Loucy (cell line): ENCODE measurements at regions not wholly inside any gene's neighbourhood (a gene's known extent, or its start where the extent isn't known, plus 50 kb on each side); places are given as distances from the start of the nearest gene placed in this dataset.

ENCODE experiments used
- H2AFZ ChIP-seq: fragments of 200-600 bp; sonication (generic); 2 replicates; pipeline ENCODE4 v1.6.0; 2016; ENCODE audit warnings: antibody characterized with exemption, mild to moderate bottlenecking, low read length, moderate library complexity
- H3F3A ChIP-seq: fragments of 200-600 bp; 2 replicates; pipeline ENCODE4 v1.6.0; 2016; ENCODE audit warnings: antibody characterized with exemption, low read depth, mild to moderate bottlenecking
- H3K27me3 ChIP-seq: fragments of 200-600 bp; sonication (generic); 2 replicates; pipeline ENCODE4 v1.6.1; 2014; ENCODE audit warnings: low read length, mild to moderate bottlenecking; ENCODE audit not compliant: insufficient read depth, poor library complexity, severe bottlenecking
- H3K36me3 ChIP-seq: fragments of 200-600 bp; sonication (generic); 2 replicates; pipeline ENCODE4 v1.6.1; 2016; ENCODE audit warnings: low read length; ENCODE audit not compliant: insufficient read depth
- H3K4me1 ChIP-seq: fragments of 200-600 bp; sonication (generic); 2 replicates; pipeline ENCODE4 v1.5.1; 2014; ENCODE audit warnings: low read length, mild to moderate bottlenecking; ENCODE audit not compliant: insufficient read depth, poor library complexity, severe bottlenecking
- H3K4me2 ChIP-seq: fragments of 200-600 bp; sonication (generic); 2 replicates; pipeline ENCODE4 v1.6.0; 2014; ENCODE audit warnings: antibody characterized with exemption, low read length, low read depth, mild to moderate bottlenecking; ENCODE audit not compliant: poor library complexity, severe bottlenecking
- H3K4me3 ChIP-seq: fragments of 200-600 bp; sonication (generic); 2 replicates; pipeline ENCODE4 v1.5.1; 2014; ENCODE audit warnings: low read length, mild to moderate bottlenecking, mixed read lengths; ENCODE audit not compliant: poor library complexity, severe bottlenecking
- H3K79me2 ChIP-seq: fragments of 200-600 bp; sonication (generic); 2 replicates; pipeline ENCODE4 v1.6.1; 2014; ENCODE audit warnings: low read length; ENCODE audit not compliant: insufficient read depth
- H3K9ac ChIP-seq: fragments of 200-600 bp; sonication (generic); 2 replicates; pipeline ENCODE4 v1.6.0; 2014; ENCODE audit warnings: mild to moderate bottlenecking, low read depth, low read length, moderate library complexity; ENCODE audit not compliant: poor library complexity, severe bottlenecking
- H3K9me2 ChIP-seq: fragments of 200-600 bp; sonication (generic); replicated peaks from 2 replicates; pipeline ENCODE4 v1.6.1; 2016; ENCODE audit warnings: low read depth, low read length, mixed read lengths
- H3K9me3 ChIP-seq: fragments of 200-600 bp; sonication (generic); 2 replicates; pipeline ENCODE4 v1.6.1; 2014; ENCODE audit warnings: mild to moderate bottlenecking, antibody characterized with exemption, low read length, low read depth; ENCODE audit not compliant: insufficient read depth
- H4K20me1 ChIP-seq: fragments of 200-600 bp; sonication (generic); 2 replicates; pipeline ENCODE4 v1.6.0; 2014; ENCODE audit warnings: antibody characterized with exemption, low read length, mild to moderate bottlenecking; ENCODE audit not compliant: insufficient read depth, poor library complexity, severe bottlenecking
- CTCF ChIP-seq: fragments of 200-600 bp; sonication (generic); conservative IDR thresholded peaks from 2 replicates; pipeline ENCODE4 v1.5.1; 2014; ENCODE audit warnings: mild to moderate bottlenecking, antibody characterized with exemption, low read length
- EZH2phosphoT487 ChIP-seq: fragments of 200-600 bp; IDR thresholded peaks from 2 replicates; pipeline ENCODE4 v1.6.1; 2018; ENCODE audit warnings: antibody characterized with exemption, mild to moderate bottlenecking, moderate library complexity, borderline replicate concordance

GRCh38 chr2:20534913-20535801 is 88.3 kb downstream of the RHOB start:
- no peaks in the 10 kb centered on the region for H3K79me2 ChIP-seq
- no peaks in the 10 kb centered on the region for H3K36me3 ChIP-seq
- TF ChIP-seq CTCF (no peak), EZH2phosphoT487 (no peak)
- no peaks in the 10 kb centered on the region for H3K9me3 ChIP-seq
- no peaks in the 10 kb centered on the region for H3K4me1 ChIP-seq
- no peaks in the 10 kb centered on the region for H3F3A ChIP-seq
- no peak overlapping the region for H3K9ac ChIP-seq
- H2AFZ ChIP-seq: no peak overlapping the region
- no peaks in the 10 kb centered on the region for H3K9me2 ChIP-seq
- no peak overlapping the region for H3K4me3 ChIP-seq
- H3K4me2 ChIP-seq: no peak overlapping the region
- H3K27me3 ChIP-seq: no peaks in the 10 kb centered on the region
- H4K20me1 ChIP-seq: no peaks in the 10 kb centered on the region

DNA sequence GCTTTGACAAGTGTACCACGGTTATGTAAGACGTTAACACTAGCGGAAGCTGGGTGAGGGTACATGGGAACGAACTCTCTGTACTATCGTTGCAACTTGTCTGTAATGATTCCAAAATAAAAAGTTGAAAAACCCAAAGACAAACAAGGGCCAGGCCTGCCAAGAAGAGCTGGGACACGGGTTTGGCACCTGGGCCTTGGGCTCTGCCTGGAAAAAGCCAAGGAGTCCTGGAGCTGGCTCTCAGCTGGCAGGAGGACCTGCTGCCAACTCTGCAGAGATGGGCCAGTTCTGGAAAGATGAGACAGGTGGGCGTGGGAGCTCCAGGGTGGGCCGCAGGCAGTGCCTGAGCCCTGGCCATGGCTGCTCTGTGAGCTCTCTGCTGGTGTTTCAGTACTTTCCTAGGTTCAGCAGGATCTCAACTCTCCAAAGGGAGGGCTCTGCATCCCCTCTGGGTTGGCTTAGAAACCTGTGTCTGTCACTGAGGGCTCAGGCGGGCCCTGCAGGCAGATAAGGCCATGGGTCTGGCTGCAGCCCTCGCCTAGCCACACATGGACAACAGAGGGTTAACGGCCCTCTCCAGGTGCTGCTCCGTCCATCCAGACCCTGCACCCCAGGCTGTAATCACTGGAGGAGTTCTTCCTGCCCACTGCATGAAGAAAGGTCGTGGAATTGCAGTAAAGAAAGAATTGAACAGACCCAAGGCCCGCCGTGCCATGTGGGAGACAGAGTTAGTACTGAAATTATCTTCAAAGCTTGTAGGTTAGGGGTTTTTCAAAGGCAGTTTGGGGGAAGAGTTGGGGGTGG is 89.9 kb downstream of the RHOB start:
- Histone ChIP-seq H3K4me2 (no peak overlapping the region), H3K9me2 (no peaks in the 10 kb centered on the region)
- TF ChIP-seq CTCF (no peak), EZH2phosphoT487 (no peak)

DNA sequence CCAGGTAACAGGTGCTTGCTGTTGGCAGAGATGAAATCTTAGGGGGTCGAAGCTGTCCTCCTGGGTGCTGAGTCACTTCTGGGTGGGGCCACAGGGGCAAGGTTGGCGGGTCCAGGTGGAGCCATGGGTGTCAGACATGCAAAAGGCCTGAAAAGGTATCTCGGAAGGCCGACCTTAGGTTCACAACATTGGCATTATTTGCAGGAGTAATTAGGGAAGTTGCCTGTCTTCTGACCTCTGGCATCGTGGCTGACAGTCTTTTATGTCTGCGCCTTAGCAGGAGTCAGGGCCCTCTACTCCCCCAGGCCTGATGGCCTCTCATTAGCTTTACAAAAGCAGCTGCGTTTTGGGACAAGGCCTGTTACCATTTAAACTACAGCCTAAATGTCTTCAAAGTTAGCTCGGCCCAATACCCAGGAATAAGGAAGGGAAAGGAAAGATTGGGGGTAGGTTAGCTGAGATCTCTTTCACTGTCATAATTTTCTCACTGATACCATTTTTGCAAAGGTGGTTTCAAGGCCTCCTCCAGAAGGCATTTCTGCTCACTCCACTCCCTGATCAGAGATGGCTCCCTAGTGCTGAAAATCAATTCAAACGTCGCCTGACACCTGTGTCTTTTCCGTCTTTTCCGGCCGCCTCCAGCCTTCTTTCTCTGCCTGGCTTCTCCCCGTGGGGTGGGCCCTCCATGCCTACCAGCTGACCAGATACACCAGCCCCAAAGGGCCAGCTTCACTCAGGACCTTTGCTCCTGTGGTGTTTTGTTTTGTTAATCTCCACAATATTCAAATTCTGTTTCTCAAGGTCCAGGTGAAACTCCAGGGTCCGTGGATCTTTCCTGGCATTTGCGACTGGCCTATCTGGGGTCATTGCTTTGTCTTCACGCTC is 90.8 kb downstream of the RHOB start:
- H3F3A ChIP-seq: no peaks in the 10 kb centered on the region
- no peaks in the 10 kb centered on the region for H3K9me3 ChIP-seq
- no peaks in the 10 kb centered on the region for H3K4me1 ChIP-seq
- H3K9ac ChIP-seq: no peak overlapping the region
- no peaks in the 10 kb centered on the region for H4K20me1 ChIP-seq
- no peaks in the 10 kb centered on the region for H3K9me2 ChIP-seq
- TF ChIP-seq EZH2phosphoT487 (no peak), CTCF (no peak)
- no peaks in the 10 kb centered on the region for H3K79me2 ChIP-seq
- no peak overlapping the region for H2AFZ ChIP-seq
- H3K4me3 ChIP-seq: no peak overlapping the region
- H3K36me3 ChIP-seq: no peaks in the 10 kb centered on the region
- H3K27me3 ChIP-seq: no peaks in the 10 kb centered on the region
- no peak overlapping the region for H3K4me2 ChIP-seq

More for the DNA sequence above, 89.9 kb downstream of the RHOB start:
- Histone ChIP-seq H3K4me3 (no peak overlapping the region), H3K79me2 (no peaks in the 10 kb centered on the region), H3K27me3 (no peaks in the 10 kb centered on the region), H3K9ac (no peak overlapping the region), H3K9me3 (no peaks in the 10 kb centered on the region), H3K4me1 (no peaks in the 10 kb centered on the region), H4K20me1 (no peaks in the 10 kb centered on the region), H2AFZ (no peak overlapping the region), H3F3A (no peaks in the 10 kb centered on the region), H3K36me3 (no peaks in the 10 kb centered on the region)
